ENCODE measurements at regions not wholly inside any gene's neighbourhood (a gene's known extent, or its start where the extent isn't known, plus 50 kb on each side); places are given as distances from the start of the nearest gene placed in this dataset.

- ChIA-PET POLR2A (no interaction called here), CTCF (no interaction called here)
- Mint-ChIP-seq H3K4me1 (peaks cover 6% of the 10 kb centered on the region), H3K27me3 (ENCODE audit: low read depth) (no peaks in the 10 kb centered on the region), H3K4me3 (no peak overlapping the region), H3K9me3 (no peaks in the 10 kb centered on the region), H3K27ac (no peak overlapping the region), H3K36me3 (no peaks in the 10 kb centered on the region)
- no peak for ATAC-seq
- no peak for TF ChIP-seq ZSCAN18 (CRISPR knock-in tag; IDR thresholded peaks at IDR 0.05)
- DNase-seq (ENCODE audit: low spot score), result no peak
Observed at GRCh38 chr6:146905181-146905704, 299.0 kb upstream of the STXBP5 start.

- DNase-seq (ENCODE audit: low spot score) (no peak), ATAC-seq (no peak)
- Mint-ChIP-seq H3K36me3 (no peaks in the 10 kb centered on the region), H3K4me3 (no peak overlapping the region), H3K27me3 (ENCODE audit: low read depth) (no peaks in the 10 kb centered on the region), H3K27ac (no peak overlapping the region), H3K4me1 (peaks cover 10% of the 10 kb centered on the region), H3K9me3 (no peaks in the 10 kb centered on the region)
- POLR2A ChIA-PET, result no interaction called here
- TF ChIP-seq OVOL2 (CRISPR knock-in tag; IDR thresholded peaks at IDR 0.05; ENCODE audit: borderline replicate concordance) (no peak), MXD4 (CRISPR knock-in tag; IDR thresholded peaks at IDR 0.05; ENCODE audit: borderline replicate concordance) (no peak), HMGXB4 (CRISPR knock-in tag; IDR thresholded peaks at IDR 0.05) (no peak), ATF3 (CRISPR knock-in tag; conservative IDR thresholded peaks at IDR 0.05) (no peak), GABPB1 (CRISPR knock-in tag; IDR thresholded peaks at IDR 0.05) (no peak), ZNF121 (CRISPR knock-in tag; IDR thresholded peaks at IDR 0.05) (no peak), STAT6 (CRISPR knock-in tag; conservative IDR thresholded peaks at IDR 0.05; ENCODE audit: low read depth) (no peak), NR2C2 (CRISPR knock-in tag; IDR thresholded peaks at IDR 0.05) (no peak), ERG (CRISPR knock-in tag; IDR thresholded peaks at IDR 0.05) (no peak)
- CTCF ChIA-PET, result no interaction called here
Observed at GRCh38 chr6:146908786-146909185, 295.4 kb upstream of the STXBP5 start.

- no peaks in the 10 kb centered on the region for H3K9me3 Mint-ChIP-seq
- H3K4me1 Mint-ChIP-seq, result peaks cover 16% of the 10 kb centered on the region
- DNase-seq (ENCODE audit: low spot score) (no peak), ATAC-seq (no peak)
- no peaks in the 10 kb centered on the region for H3K36me3 Mint-ChIP-seq
- no peak overlapping the region for H3K27ac Mint-ChIP-seq
- ChIA-PET POLR2A (no interaction called here), CTCF (no interaction called here)
- no peak for TF ChIP-seq NFYB (CRISPR knock-in tag; conservative IDR thresholded peaks at IDR 0.05; ENCODE audit: low read depth)
- TF ChIP-seq EMX1 (CRISPR knock-in tag; IDR thresholded peaks at IDR 0.05), result no peak
- no peak for TF ChIP-seq ZBTB21 (CRISPR knock-in tag; IDR thresholded peaks at IDR 0.05; ENCODE audit: borderline replicate concordance)
- no peaks in the 10 kb centered on the region for H3K27me3 Mint-ChIP-seq (ENCODE audit: low read depth)
- no peak overlapping the region for H3K4me3 Mint-ChIP-seq
Observed at GRCh38 chr6:146909376-146909775, 294.8 kb upstream of the STXBP5 start.

All from WTC11 (cell line).